H1 (cell line): ENCODE measurements at regions not wholly inside any gene's neighbourhood (a gene's known extent, or its start where the extent isn't known, plus 50 kb on each side); places are given as distances from the start of the nearest gene placed in this dataset.
A peak's percentile ranks its signal among the peaks of the same experiment; 100 is the strongest.

Experiments used
- CTCF ChIA-PET: fragments of 300-600 bp; sonication (Branson Sonifier 250); formaldehyde crosslinking; loops from one replicate; lab custom pipeline; 2021; ENCODE audit not compliant: partially characterized antibody; lab: Charles Lee
- POLR2A ChIA-PET: fragments of 300-600 bp; sonication (Branson Sonifier 250); formaldehyde crosslinking; loops from one replicate; lab custom pipeline; 2021; ENCODE audit warnings: inconsistent platforms; ENCODE audit not compliant: partially characterized antibody; lab: Charles Lee
- DNase-seq, 2 experiments: peaks; one replicate each; pipeline versions ENCODE4 v3.0.0 to v3.0.0-alpha.2; 2010 to 2022; ENCODE audit warnings: low spot score in 2 of 2, low read depth in 1 of 2, mixed read lengths in 1 of 2
- FAIRE-seq: peaks from 2 replicates; lab custom pipeline; 2011; peaks lifted over from hg19 to GRCh38; lab: Jason Lieb, UNC
- H2AFZ ChIP-seq: 2 replicates; pipeline ENCODE4 v1.8.1; 2012; ENCODE audit warnings: low read length, inconsistent platforms
- H2AK5ac ChIP-seq: 2 replicates; pipeline ENCODE4 v1.6.1; 2013; ENCODE audit warnings: low read depth, low read length
- H2BK120ac ChIP-seq: replicated peaks from 2 replicates; pipeline ENCODE3; 2013; ENCODE audit warnings: low read depth, low read length, inconsistent platforms
- H2BK12ac ChIP-seq: 2 replicates; pipeline ENCODE4 v1.6.1; 2013; ENCODE audit warnings: low read depth, low read length
- H2BK15ac ChIP-seq: 2 replicates; pipeline ENCODE4 v1.6.1; 2013; ENCODE audit warnings: low read length
- H2BK20ac ChIP-seq: 2 replicates; pipeline ENCODE4 v1.6.1; 2013; ENCODE audit warnings: low read length
- H2BK5ac ChIP-seq: 2 replicates; pipeline ENCODE4 v1.6.1; 2013; ENCODE audit warnings: low read depth, low read length
- H3K14ac ChIP-seq: 2 replicates; pipeline ENCODE4 v1.6.1; 2013; ENCODE audit warnings: inconsistent platforms; ENCODE audit not compliant: insufficient read length
- H3K18ac ChIP-seq: 2 replicates; pipeline ENCODE4 v1.6.1; 2013; ENCODE audit warnings: low read length; ENCODE audit errors: extremely low read depth
- H3K23ac ChIP-seq: 2 replicates; pipeline ENCODE4 v1.6.1; 2013; ENCODE audit warnings: inconsistent platforms; ENCODE audit not compliant: insufficient read length
- H3K23me2 ChIP-seq: 2 replicates; pipeline ENCODE4 v1.6.1; 2013; ENCODE audit warnings: low read depth, low read length
- H3K27ac ChIP-seq: 2 replicates; pipeline ENCODE4 v1.6.1; 2011; ENCODE audit warnings: low read depth, low read length, inconsistent platforms
- H3K27me3 ChIP-seq, 4 experiments: replicated peaks in 1 of 4; 1 replicate in 1 of 4; 2 replicates in 3 of 4; pipeline versions ENCODE4 v1.6.1 to v1.8.1; 2011 to 2013; ENCODE audit warnings: low read length in 3 of 4, mild to moderate bottlenecking in 3 of 4, inconsistent platforms in 2 of 4, mixed read lengths in 2 of 4, moderate library complexity in 1 of 4; ENCODE audit not compliant: control insufficient read depth in 3 of 4, insufficient read depth in 3 of 4; ENCODE audit errors: extremely low read depth in 1 of 4
- H3K36me3 ChIP-seq, 4 experiments: 2 replicates each; pipeline versions ENCODE4 v1.6.1 to v1.8.1; 2011 to 2013; ENCODE audit warnings: mild to moderate bottlenecking in 4 of 4, low read length in 3 of 4, moderate library complexity in 2 of 4, control low read depth in 1 of 4, inconsistent platforms in 1 of 4; ENCODE audit not compliant: insufficient read depth in 4 of 4, control insufficient read depth in 2 of 4
- H3K4ac ChIP-seq: replicated peaks from 2 replicates; pipeline ENCODE3; 2013; ENCODE audit warnings: low read length, low read depth, mixed read lengths, inconsistent platforms; ENCODE audit not compliant: insufficient read length
- H3K4me1 ChIP-seq, 4 experiments: replicated peaks in 1 of 4; 1 replicate in 1 of 4; 2 replicates in 3 of 4; pipeline versions ENCODE4 v1.6.1 to v1.8.1; 2011 to 2013; ENCODE audit warnings: low read length in 3 of 4, inconsistent platforms in 2 of 4, mixed read lengths in 1 of 4; ENCODE audit not compliant: insufficient read depth in 4 of 4, control insufficient read depth in 3 of 4
- H3K4me2 ChIP-seq, 2 experiments: 2 replicates each; pipeline versions ENCODE4 v1.6.1 to v1.8.1; 2011 to 2013; ENCODE audit warnings: low read depth in 2 of 2, low read length in 2 of 2, control low read depth in 1 of 2, inconsistent platforms in 1 of 2, mild to moderate bottlenecking in 1 of 2; ENCODE audit not compliant: insufficient read depth in 1 of 2
- H3K4me3 ChIP-seq, 4 experiments: fragments of 200-600, 300-600 bp in 1 of 4; sonication (generic), shearing (Covaris generic), sonication (Bioruptor Twin) in 1 of 4; 2 replicates each; pipeline versions ENCODE4 v1.5.1 to v1.8.1; 2011 to 2016; ENCODE audit warnings: low read length in 4 of 4, low read depth in 3 of 4, control low read depth in 2 of 4, inconsistent platforms in 2 of 4, mild to moderate bottlenecking in 2 of 4, mixed read lengths in 1 of 4, moderate library complexity in 1 of 4; ENCODE audit not compliant: insufficient read depth in 2 of 4; ENCODE audit errors: extremely low read depth in 1 of 4
- H3K56ac ChIP-seq: replicated peaks from 2 replicates; pipeline ENCODE3; 2013; ENCODE audit warnings: low read depth, mild to moderate bottlenecking, mixed read lengths, low read length, inconsistent platforms; ENCODE audit not compliant: insufficient read length
- H3K79me1 ChIP-seq: 2 replicates; pipeline ENCODE4 v1.6.1; 2013; ENCODE audit warnings: low read depth, low read length, control low read depth
- H3K79me2 ChIP-seq, 2 experiments: 2 replicates each; pipeline versions ENCODE4 v1.6.1 to v1.8.1; 2012 to 2013; ENCODE audit warnings: low read length in 2 of 2, mild to moderate bottlenecking in 2 of 2, inconsistent platforms in 1 of 2; ENCODE audit not compliant: insufficient read depth in 2 of 2, control insufficient read depth in 1 of 2
- H3K9ac ChIP-seq, 4 experiments: replicated peaks in 1 of 4; 1 replicate in 1 of 4; 2 replicates in 3 of 4; pipeline versions ENCODE4 v1.6.1 to v1.8.1; 2011 to 2013; ENCODE audit warnings: low read depth in 3 of 4, low read length in 3 of 4, control low read depth in 2 of 4, mild to moderate bottlenecking in 2 of 4, moderate library complexity in 2 of 4, inconsistent platforms in 1 of 4; ENCODE audit errors: extremely low read depth in 1 of 4
- H3K9me3 ChIP-seq, 2 experiments: 2 replicates each; pipeline versions ENCODE4 v1.6.1 to v1.8.1; 2012 to 2013; ENCODE audit warnings: mild to moderate bottlenecking in 2 of 2, moderate library complexity in 2 of 2, control low read depth in 1 of 2, inconsistent platforms in 1 of 2, low read depth in 1 of 2, low read length in 1 of 2, mixed read lengths in 1 of 2; ENCODE audit not compliant: insufficient read depth in 2 of 2
- H4K20me1 ChIP-seq, 2 experiments: replicated peaks in 1 of 2; 2 replicates each; pipeline versions ENCODE3 to v1.8.1; 2011 to 2013; ENCODE audit warnings: inconsistent platforms in 2 of 2, low read length in 2 of 2, mild to moderate bottlenecking in 1 of 2; ENCODE audit not compliant: insufficient read depth in 2 of 2, control insufficient read depth in 1 of 2
- H4K5ac ChIP-seq: 2 replicates; pipeline ENCODE4 v1.6.1; 2013; ENCODE audit warnings: low read length, low read depth, mixed read lengths, inconsistent platforms; ENCODE audit not compliant: insufficient read length
- H4K8ac ChIP-seq: 2 replicates; pipeline ENCODE4 v1.8.0; 2013; ENCODE audit warnings: mild to moderate bottlenecking, moderate library complexity, low read length, inconsistent platforms; ENCODE audit not compliant: insufficient read depth; ENCODE audit errors: extremely low read depth
- H4K91ac ChIP-seq: replicated peaks from 2 replicates; pipeline ENCODE3; 2013; ENCODE audit warnings: low read length, mixed read lengths, inconsistent platforms; ENCODE audit not compliant: insufficient read length
- TCF12 ChIP-seq: IDR thresholded peaks from 2 replicates; pipeline ENCODE4 v1.6.1; 2011; ENCODE audit warnings: low read depth, mild to moderate bottlenecking, low read length
- TF ChIP-seq, protein P1 (sequence below), 3 experiments: IDR thresholded peaks; 1 replicate in 2 of 3; 2 replicates in 1 of 3; pipeline versions ENCODE4 v1.5.1 to v1.6.1; 2011; ENCODE audit warnings: low read length in 3 of 3, mild to moderate bottlenecking in 3 of 3, inconsistent platforms in 2 of 3, low read depth in 1 of 3, moderate library complexity in 1 of 3; ENCODE audit not compliant: insufficient read depth in 1 of 3; ENCODE audit errors: control extremely low read depth in 1 of 3

DNA sequence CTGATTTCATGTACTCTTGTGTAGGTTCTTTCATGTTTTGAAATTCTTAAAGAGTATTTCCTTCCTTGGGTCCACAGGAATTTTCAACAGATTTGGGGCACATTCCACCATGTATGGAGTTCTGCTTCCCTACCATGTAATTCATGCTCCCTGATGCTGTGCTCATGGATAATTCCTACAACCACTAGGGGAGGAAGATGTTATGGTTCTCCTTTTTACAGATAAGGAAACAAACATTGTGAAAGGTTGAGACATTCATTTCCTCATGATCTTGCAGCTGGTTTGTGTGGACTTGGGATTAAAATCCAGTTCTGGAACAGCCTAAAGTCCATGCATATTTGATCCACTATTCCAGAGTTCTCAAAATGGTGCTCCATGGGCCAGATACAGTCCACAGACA, 174.9 kb upstream of the FRMD4B start:
- peak; percentile 7 for FAIRE-seq
- Histone ChIP-seq H3K23me2 (no peaks in the 10 kb centered on the region), H2BK5ac (no peak overlapping the region), H4K20me1 (no peaks in the 10 kb centered on the region), H3K27ac (no peak overlapping the region), H3K4me1 (no peaks in the 10 kb centered on the region), H3K36me3 (no peaks in the 10 kb centered on the region), H3K4me2 (no peak overlapping the region), H2BK12ac (no peak overlapping the region), H3K79me1 (no peaks in the 10 kb centered on the region), H3K9ac (no peak overlapping the region), H3K27me3 (no peaks in the 10 kb centered on the region), H3K4ac (no peak overlapping the region), H3K56ac (no peak overlapping the region), H3K79me2 (no peaks in the 10 kb centered on the region), H3K9me3 (no peaks in the 10 kb centered on the region)
- POLR2A ChIA-PET: no interaction called here
- no peak for TF ChIP-seq TCF12
- TF ChIP-seq, protein P1, sequence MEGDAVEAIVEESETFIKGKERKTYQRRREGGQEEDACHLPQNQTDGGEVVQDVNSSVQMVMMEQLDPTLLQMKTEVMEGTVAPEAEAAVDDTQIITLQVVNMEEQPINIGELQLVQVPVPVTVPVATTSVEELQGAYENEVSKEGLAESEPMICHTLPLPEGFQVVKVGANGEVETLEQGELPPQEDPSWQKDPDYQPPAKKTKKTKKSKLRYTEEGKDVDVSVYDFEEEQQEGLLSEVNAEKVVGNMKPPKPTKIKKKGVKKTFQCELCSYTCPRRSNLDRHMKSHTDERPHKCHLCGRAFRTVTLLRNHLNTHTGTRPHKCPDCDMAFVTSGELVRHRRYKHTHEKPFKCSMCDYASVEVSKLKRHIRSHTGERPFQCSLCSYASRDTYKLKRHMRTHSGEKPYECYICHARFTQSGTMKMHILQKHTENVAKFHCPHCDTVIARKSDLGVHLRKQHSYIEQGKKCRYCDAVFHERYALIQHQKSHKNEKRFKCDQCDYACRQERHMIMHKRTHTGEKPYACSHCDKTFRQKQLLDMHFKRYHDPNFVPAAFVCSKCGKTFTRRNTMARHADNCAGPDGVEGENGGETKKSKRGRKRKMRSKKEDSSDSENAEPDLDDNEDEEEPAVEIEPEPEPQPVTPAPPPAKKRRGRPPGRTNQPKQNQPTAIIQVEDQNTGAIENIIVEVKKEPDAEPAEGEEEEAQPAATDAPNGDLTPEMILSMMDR (IDR thresholded peaks at IDR 0.05; ENCODE audit: control extremely low read depth in 1 of 3, insufficient read depth in 1 of 3, low read depth in 1 of 3, low read length in 3 of 3): peak in 1 of 3 experiments; percentile 9; a peak in 1 of 4 replicates
- TF ChIP-seq, all 59 proteins: peak for 1
- Histone ChIP-seq H2AK5ac (no peak overlapping the region), H2BK120ac (no peak overlapping the region), H4K91ac (no peak overlapping the region), H2AFZ (no peak overlapping the region), H3K4me3 (no peak overlapping the region), H3K14ac (no peak overlapping the region), H4K8ac (no peak overlapping the region), H3K18ac (no peak overlapping the region), H4K5ac (no peak overlapping the region), H2BK15ac (no peak overlapping the region), H3K23ac (no peak overlapping the region), H2BK20ac (no peak overlapping the region)
- no peak for DNase-seq
- CTCF ChIA-PET: no interaction called here
